Thoracic aorta (tissue), 2 donors: ENCODE measurements at regions not wholly inside any gene's neighbourhood (a gene's known extent, or its start where the extent isn't known, plus 50 kb on each side); places are given as distances from the start of the nearest gene placed in this dataset.

Experiments used
- ATAC-seq: fragments of 150-250 bp; one replicate; pipeline ENCODE4 v1.8.0; 2017; ENCODE audit warnings: low read depth; ENCODE audit not compliant: insufficient number of reproducible peaks, low FRiP score
- DNase-seq: peaks from one replicate; pipeline ENCODE4 v3.0.0-alpha.2; 2020; ENCODE audit warnings: low spot score
- H3K27ac ChIP-seq, 2 donors: fragments of 200-600 bp; sonication (generic); 1 replicate in 1 of 2; 2 replicates in 1 of 2; pipeline ENCODE4 v1.5.1; 2016; ENCODE audit warnings: mild to moderate bottlenecking in 2 of 2, moderate library complexity in 2 of 2
- H3K27me3 ChIP-seq: fragments of 200-600 bp; sonication (generic); replicated peaks from 2 replicates; pipeline ENCODE4 v1.6.0; 2016; ENCODE audit warnings: mild to moderate bottlenecking; ENCODE audit not compliant: insufficient read depth
- H3K36me3 ChIP-seq: fragments of 200-600 bp; sonication (generic); one replicate; pipeline ENCODE4 v1.5.1; 2016
- H3K4me1 ChIP-seq, 2 donors: fragments of 200-600 bp; sonication (generic); 1 replicate in 1 of 2; 2 replicates in 1 of 2; pipeline versions ENCODE4 v1.5.1 to v1.6.0; 2016; ENCODE audit warnings: low read depth in 2 of 2, mild to moderate bottlenecking in 1 of 2; ENCODE audit not compliant: control insufficient read depth in 1 of 2
- H3K4me3 ChIP-seq: fragments of 200-600 bp; sonication (generic); 2 replicates; pipeline ENCODE4 v1.5.1; 2016; ENCODE audit warnings: mild to moderate bottlenecking
- H3K9me3 ChIP-seq: fragments of 200-600 bp; sonication (generic); 2 replicates; pipeline ENCODE4 v1.5.1; 2016
- CTCF ChIP-seq: fragments of 200-600 bp; sonication (generic); IDR thresholded peaks from one replicate; pipeline ENCODE4 v1.5.1; 2019; ENCODE audit warnings: antibody characterized with exemption

DNA sequence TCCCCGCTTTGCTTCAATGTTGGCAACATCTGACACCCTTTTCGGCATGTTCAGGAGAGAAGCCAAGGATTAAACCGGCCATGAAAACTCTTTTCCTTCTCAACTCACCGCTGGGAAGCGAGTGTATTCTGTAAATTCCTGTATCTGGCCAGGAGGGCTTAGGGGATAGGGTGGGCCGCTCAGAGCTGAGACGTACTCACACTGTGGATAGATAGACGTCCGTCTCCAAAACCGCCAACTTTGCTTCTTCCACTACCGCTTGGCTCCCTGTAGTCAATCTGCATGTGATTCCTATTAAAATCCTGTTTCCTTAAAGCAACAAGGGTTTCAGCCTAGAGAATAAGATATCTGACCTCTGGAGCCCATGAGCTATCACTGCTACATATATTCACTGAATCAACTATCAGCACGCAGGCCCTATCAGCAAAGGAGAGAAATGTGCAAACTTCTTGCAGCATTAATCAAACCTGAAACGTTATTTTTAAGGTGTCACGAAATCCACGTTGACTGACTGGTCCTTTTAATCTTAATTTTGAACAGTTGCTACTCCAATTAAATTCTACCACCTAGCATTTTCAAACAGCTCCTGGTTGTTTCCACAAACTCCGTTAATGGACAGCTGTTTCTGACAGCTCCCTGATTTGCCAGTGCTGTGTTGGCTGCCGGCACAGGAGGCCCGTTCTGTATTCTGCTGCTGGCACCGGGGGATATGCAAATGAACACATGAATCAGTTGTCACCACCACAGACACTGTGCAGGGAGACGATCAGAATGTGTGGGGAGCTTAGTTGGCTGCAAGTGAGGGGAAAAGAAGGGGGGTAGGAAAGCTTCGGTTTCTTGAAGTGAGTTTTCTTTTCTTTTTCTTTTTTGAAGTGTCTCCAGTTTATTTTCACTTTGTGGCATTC is 438.9 kb upstream of the ARRDC4 start:
- Histone ChIP-seq H3K27ac (no peak overlapping the region), H3K36me3 (no peaks in the 10 kb centered on the region), H3K9me3 (no peaks in the 10 kb centered on the region), H3K4me3 (peak overlapping the region; percentile 14), H3K4me1 (no peaks in the 10 kb centered on the region), H3K27me3 (no peaks in the 10 kb centered on the region)
- ATAC-seq (no peak), DNase-seq (no peak)
- TF ChIP-seq CTCF = no peak

DNA sequence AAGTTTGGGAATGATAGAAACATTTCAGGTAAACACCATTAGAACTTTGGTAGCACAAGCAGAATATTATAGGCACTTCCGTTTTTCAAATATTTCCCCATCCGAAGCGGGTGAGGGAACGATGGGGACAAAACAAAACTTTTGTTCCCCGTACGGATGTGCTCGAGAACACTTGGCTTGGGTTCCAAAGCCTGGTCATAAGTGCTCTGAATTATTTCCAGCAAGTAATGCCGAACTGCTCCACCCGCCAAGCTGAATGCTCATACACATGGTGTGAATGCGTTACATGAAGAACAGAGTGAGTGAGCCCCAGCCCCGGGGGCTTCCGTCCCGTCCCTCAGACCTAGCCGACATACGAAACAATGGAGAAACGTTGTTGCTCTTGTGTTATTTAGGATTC is 438.2 kb upstream of the ARRDC4 start:
- H3K27me3 ChIP-seq = no peaks in the 10 kb centered on the region
- no peak for TF ChIP-seq CTCF
- no peak for ATAC-seq
- H3K4me3 ChIP-seq = no peak overlapping the region
- no peaks in the 10 kb centered on the region for H3K9me3 ChIP-seq
- H3K27ac ChIP-seq = no peak overlapping the region
- no peaks in the 10 kb centered on the region for H3K36me3 ChIP-seq
- no peaks in the 10 kb centered on the region for H3K4me1 ChIP-seq
- no peak for DNase-seq

GRCh38 chr15:97525809-97526208 is 434.7 kb upstream of the ARRDC4 start:
- ATAC-seq = no peak
- Histone ChIP-seq H3K4me3 (no peak overlapping the region), H3K9me3 (no peaks in the 10 kb centered on the region), H3K27me3 (peaks cover 4% of the 10 kb centered on the region), H3K27ac (no peak overlapping the region), H3K4me1 (no peaks in the 10 kb centered on the region), H3K36me3 (no peaks in the 10 kb centered on the region)
- DNase-seq = no peak
- no peak for TF ChIP-seq CTCF

DNA sequence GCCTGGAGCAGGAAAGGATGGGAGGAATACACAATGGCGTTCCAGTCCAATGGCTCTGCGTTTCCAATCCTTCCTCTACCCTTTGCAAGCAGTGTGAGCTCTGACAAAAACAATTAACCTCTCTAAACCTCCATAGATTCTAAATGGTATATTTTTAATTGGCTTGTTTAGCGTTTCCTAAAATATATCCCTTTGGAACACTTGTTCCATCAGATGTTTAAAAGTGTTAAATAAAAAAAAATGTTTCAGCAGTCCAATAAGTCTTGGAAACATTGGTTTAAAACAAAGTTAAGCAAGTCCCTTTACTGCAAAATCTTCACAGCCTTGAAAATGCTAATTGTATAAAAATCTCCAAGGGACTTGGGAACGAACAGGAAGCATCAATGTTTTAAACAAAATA is 432.3 kb upstream of the ARRDC4 start:
- Histone ChIP-seq H3K9me3 (no peaks in the 10 kb centered on the region), H3K27me3 (peaks cover 4% of the 10 kb centered on the region), H3K4me1 (no peaks in the 10 kb centered on the region), H3K27ac (no peak overlapping the region), H3K36me3 (no peaks in the 10 kb centered on the region), H3K4me3 (no peak overlapping the region)
- ATAC-seq (no peak), DNase-seq (no peak)
- no peak for TF ChIP-seq CTCF

DNA sequence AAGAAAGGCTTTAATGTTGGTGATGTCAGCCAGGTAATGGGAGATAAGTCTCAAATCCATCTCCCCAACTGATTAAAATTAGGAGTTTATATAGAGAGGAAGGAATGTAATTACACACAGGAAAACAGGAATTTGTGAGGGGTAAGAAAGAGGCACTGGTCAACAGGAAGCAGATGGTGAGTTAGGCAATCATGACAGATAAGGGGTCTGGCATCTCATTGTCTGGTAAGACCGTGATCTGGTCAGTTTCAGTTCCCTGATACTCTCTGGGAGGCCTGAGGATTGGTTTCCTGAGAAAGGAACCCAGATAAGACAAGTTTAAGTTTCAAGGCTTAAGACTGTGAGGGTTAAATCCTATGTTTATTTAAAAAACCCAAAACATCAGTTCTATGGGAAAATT is 414.7 kb upstream of the ARRDC4 start:
- Histone ChIP-seq H3K4me1 (no peaks in the 10 kb centered on the region), H3K4me3 (no peak overlapping the region), H3K9me3 (peaks cover 7% of the 10 kb centered on the region), H3K27me3 (no peaks in the 10 kb centered on the region), H3K27ac (no peak overlapping the region), H3K36me3 (no peaks in the 10 kb centered on the region)
- ATAC-seq = no peak
- DNase-seq = no peak
- TF ChIP-seq CTCF = no peak
